ENCODE measurements at regions not wholly inside any gene's neighbourhood (a gene's known extent, or its start where the extent isn't known, plus 50 kb on each side); places are given as distances from the start of the nearest gene placed in this dataset.

DNA sequence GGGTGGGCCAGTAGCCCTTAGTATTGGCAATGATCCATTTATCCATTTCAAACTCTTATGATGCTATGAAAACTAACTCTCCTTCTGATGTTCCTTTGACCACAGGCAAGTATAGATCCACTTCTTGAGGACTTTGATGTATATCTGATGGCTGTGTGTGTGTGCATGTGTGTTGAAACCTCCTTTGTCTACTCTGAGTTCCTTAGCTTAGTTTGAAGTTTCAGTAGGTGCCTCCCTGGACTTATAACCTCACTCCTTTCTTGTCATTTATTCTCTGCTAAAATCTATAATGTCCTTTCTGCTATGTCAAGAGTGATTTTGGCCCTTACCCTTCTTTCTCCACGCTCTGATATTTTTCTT is 409.3 kb downstream of the PRDM2 start:
- TF ChIP-seq EZH2phosphoT487 (IDR thresholded peaks at IDR 0.05; ENCODE audit: borderline replicate concordance, low read length): no peak
- no peak for TF ChIP-seq CTCF (IDR thresholded peaks at IDR 0.05; ENCODE audit: low read depth, low read length, poor library complexity, severe bottlenecking)

Measured in DOHH2 (cell line).